NB4 (cell line): ENCODE measurements at regions not wholly inside any gene's neighbourhood (a gene's known extent, or its start where the extent isn't known, plus 50 kb on each side); places are given as distances from the start of the nearest gene placed in this dataset.

Experiments used
- DNase-seq: peaks from one replicate; pipeline ENCODE4 v3.0.0; 2010; ENCODE audit warnings: low read depth
- H3K4me3 ChIP-seq: one replicate; pipeline ENCODE4 v1.5.1; 2011; ENCODE audit warnings: mild to moderate bottlenecking, low read depth, low read length, moderate library complexity
- MYC ChIP-seq: IDR thresholded peaks from 2 replicates; pipeline ENCODE4 v1.6.1; 2011; ENCODE audit warnings: low read depth, low read length
- POLR2A ChIP-seq: IDR thresholded peaks from 2 replicates; pipeline ENCODE4 v1.6.1; 2011; ENCODE audit warnings: mild to moderate bottlenecking; ENCODE audit not compliant: insufficient read length; ENCODE audit errors: extremely low read depth
- TF ChIP-seq, protein P1 (sequence below): IDR thresholded peaks from one replicate; pipeline ENCODE4 v1.5.1; 2012; ENCODE audit warnings: low read depth, low read length
- TF ChIP-seq, protein P2 (sequence below): IDR thresholded peaks from 2 replicates; pipeline ENCODE4 v1.6.1; 2011; ENCODE audit warnings: low read depth, low read length

DNA sequence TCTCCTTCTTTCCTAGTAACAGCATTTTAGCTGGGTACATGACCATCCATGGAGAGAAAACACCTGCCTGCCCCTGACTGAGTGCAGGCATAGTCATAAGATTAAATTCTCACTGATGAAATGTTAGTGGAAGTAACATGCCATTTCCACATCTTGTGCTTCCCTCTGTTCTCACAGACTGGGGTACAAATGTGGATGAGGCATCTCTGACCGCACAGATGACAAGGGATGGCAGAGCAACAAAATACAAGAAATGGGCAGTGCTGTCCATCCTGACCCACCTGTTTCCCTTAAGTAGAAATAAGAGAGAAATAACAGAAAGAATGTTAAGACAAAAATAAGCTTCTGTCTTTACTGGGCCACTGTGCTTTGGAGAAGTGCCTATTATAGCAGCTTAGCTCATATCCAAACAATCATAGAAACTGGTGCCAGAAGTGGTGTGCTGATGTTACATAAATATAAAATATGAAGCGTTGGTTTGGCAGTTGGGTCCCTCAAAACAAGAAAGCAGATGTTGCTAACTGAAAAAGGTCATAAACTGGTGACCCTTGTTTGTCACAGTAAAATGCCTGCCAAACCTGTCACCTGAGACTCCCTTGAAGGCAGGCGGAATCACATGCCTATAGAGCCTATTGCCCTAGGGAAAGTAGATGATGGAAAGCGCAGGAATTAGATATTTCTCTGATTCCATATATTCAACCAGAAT, 72.4 kb upstream of the CCDC150 start:
- DNase-seq = no peak
- TF ChIP-seq, protein P1, sequence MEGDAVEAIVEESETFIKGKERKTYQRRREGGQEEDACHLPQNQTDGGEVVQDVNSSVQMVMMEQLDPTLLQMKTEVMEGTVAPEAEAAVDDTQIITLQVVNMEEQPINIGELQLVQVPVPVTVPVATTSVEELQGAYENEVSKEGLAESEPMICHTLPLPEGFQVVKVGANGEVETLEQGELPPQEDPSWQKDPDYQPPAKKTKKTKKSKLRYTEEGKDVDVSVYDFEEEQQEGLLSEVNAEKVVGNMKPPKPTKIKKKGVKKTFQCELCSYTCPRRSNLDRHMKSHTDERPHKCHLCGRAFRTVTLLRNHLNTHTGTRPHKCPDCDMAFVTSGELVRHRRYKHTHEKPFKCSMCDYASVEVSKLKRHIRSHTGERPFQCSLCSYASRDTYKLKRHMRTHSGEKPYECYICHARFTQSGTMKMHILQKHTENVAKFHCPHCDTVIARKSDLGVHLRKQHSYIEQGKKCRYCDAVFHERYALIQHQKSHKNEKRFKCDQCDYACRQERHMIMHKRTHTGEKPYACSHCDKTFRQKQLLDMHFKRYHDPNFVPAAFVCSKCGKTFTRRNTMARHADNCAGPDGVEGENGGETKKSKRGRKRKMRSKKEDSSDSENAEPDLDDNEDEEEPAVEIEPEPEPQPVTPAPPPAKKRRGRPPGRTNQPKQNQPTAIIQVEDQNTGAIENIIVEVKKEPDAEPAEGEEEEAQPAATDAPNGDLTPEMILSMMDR = no peak
- TF ChIP-seq MYC (no peak), POLR2A (no peak)
- TF ChIP-seq, protein P2, sequence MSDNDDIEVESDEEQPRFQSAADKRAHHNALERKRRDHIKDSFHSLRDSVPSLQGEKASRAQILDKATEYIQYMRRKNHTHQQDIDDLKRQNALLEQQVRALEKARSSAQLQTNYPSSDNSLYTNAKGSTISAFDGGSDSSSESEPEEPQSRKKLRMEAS = no peak
- H3K4me3 ChIP-seq = no peak overlapping the region

DNA sequence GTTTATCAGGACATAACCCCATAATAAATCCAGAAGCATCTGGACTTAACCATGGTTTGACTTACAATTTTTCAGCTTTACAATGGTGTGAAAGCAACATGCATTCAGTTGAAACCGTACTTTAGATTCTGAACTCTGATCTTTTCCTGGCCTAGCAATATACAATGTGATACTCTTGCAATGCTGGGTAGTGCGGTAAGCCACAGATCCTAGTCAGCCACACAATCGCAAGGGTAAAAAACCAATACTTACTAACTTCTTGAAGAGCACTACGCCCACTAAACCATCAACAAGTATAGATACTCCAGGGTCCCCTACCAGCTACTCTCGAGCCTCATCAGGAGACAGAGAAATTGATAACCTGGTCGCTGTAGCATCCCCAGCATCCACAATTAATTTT, 71.0 kb upstream of the CCDC150 start:
- no peak for DNase-seq
- TF ChIP-seq, protein P2 = no peak
- no peak for TF ChIP-seq POLR2A
- TF ChIP-seq, protein P1 = no peak
- TF ChIP-seq MYC = no peak
- H3K4me3 ChIP-seq = no peak overlapping the region

DNA sequence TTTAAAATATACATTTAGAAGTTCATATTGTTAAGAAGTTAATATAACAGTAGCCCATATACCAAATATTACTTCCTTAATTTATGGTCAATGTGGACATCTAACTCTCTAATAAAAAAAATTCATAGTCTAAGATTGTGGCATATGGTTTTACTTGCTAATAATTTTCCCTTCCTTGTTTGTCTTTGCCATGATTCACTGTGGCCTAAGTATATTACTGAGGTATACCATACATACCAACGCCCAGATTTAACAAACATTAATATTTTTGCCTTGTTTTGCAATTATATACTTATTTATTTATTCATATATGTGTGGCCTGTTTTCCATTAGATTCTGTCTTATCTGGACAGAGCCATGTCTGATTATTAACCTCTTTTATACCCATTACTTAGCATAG, 54.6 kb upstream of the CCDC150 start:
- no peak overlapping the region for H3K4me3 ChIP-seq
- DNase-seq = no peak
- TF ChIP-seq POLR2A (no peak), MYC (no peak)
- TF ChIP-seq, protein P2 = no peak
- TF ChIP-seq, protein P1 = no peak

DNA sequence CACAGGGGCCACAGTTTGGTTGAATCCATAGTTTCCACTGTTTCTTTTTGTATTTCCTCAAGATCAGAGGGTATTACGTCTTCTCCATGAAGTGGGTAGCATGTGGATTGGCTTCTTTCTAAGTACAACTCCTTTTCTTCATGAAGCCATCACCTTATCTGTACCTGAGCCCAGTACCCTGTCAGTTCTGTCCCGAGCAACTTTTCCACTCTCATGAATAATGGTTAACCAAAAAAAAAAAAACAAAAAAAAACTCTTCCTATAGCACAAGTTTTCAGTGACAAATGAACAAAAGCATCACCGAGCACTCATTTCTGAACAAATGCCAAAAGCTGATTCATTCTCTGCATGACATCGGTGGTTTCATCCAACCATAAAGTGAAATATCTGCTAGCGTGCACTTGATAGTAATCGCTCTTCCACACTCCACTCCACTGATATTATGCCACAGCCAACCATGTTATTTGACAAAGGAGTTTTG, 53.0 kb upstream of the CCDC150 start:
- no peak for DNase-seq
- no peak overlapping the region for H3K4me3 ChIP-seq
- TF ChIP-seq, protein P2 = no peak
- TF ChIP-seq MYC (no peak), POLR2A (no peak)
- TF ChIP-seq, protein P1 = no peak

DNA sequence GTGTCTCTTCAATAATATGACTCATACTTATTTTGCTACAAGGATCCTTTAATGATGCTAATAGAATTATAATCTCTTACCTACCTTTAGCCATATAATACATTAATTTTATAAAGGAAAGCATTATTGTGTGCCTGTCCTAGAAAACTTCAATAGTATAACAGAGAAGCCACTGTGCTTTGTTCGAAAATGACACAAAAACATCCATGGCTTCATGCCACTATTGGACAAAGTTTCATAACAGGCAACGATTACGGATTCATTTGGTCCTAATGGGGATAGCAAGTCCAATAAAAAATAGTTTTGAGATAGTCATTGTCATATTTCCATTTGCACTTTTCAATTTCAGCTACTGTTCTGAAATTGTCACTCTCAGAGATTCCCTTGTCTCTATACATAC, 52.5 kb upstream of the CCDC150 start:
- H3K4me3 ChIP-seq = no peak overlapping the region
- no peak for DNase-seq
- TF ChIP-seq POLR2A (no peak), MYC (no peak)
- TF ChIP-seq, protein P1 = no peak
- TF ChIP-seq, protein P2 = no peak

DNA sequence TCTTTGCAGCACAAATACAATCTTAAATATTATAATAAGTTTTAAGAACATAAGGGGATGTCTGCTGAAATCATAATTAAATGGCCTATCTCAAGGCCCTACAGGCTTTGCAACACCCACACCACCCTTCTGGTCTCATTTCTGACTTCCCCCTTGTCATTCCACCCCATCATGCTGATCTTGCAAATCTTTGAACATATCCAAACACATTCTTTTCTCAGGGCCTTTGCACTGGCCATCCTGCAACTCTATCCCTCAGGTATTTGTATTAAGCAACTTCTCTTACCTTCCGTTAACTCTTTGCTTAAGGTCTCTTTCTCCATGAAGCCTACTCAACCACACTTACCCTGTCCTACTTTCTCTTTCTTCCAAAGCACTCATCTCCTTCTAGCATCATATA, 51.8 kb upstream of the CCDC150 start:
- no peak overlapping the region for H3K4me3 ChIP-seq
- TF ChIP-seq, protein P1 = no peak
- TF ChIP-seq POLR2A (no peak), MYC (no peak)
- TF ChIP-seq, protein P2 = no peak
- no peak for DNase-seq
